ENCODE measurements at regions not wholly inside any gene's neighbourhood (a gene's known extent, or its start where the extent isn't known, plus 50 kb on each side); places are given as distances from the start of the nearest gene placed in this dataset.

DNA sequence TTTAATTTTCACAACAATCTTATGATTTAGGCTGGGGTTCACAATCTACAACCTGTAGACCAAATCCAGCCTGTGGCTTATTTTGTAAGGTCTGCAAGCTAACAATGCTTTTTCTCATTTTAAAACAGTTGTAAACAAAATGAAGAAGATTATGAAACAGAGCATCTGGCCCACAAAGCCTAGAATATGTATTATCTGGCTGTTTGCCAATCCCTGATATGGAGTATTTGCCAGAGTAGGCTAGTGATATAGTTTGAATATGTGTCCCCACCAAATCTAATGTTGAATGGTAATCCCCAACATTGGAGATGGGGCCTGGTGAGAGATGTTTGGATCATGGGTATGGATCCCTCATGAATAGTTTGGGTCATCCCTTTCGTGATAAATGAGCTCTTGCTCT lies 201.8 kb downstream of the DHX35 start:
- FAIRE-seq (no peak), DNase-seq (no peak)
- Histone ChIP-seq H3K27me3 (ENCODE audit: control insufficient read depth, insufficient read depth, low read length) (no peaks in the 10 kb centered on the region), H3K4me3 (ENCODE audit: low read length in 3 of 3) (no peak overlapping the region), H3K9ac (ENCODE audit: low read length in 3 of 3) (no peak overlapping the region), H3K27ac (ENCODE audit: low read depth in 2 of 2, low read length in 2 of 2) (no peak overlapping the region), H3K36me3 (ENCODE audit: control insufficient read depth in 2 of 3, insufficient read depth in 3 of 3, low read length in 3 of 3) (no peaks in the 10 kb centered on the region), H3K9me3 (ENCODE audit: control insufficient read depth in 2 of 3, insufficient read depth in 1 of 3, low read length in 3 of 3) (no peaks in the 10 kb centered on the region), H3K4me1 (ENCODE audit: control insufficient read depth in 2 of 3, insufficient read depth in 2 of 3, low read depth in 1 of 3, low read length in 3 of 3) (no peaks in the 10 kb centered on the region)
- intact Hi-C loops (cut with DNase I): no loop called here
- TF ChIP-seq, protein P1, sequence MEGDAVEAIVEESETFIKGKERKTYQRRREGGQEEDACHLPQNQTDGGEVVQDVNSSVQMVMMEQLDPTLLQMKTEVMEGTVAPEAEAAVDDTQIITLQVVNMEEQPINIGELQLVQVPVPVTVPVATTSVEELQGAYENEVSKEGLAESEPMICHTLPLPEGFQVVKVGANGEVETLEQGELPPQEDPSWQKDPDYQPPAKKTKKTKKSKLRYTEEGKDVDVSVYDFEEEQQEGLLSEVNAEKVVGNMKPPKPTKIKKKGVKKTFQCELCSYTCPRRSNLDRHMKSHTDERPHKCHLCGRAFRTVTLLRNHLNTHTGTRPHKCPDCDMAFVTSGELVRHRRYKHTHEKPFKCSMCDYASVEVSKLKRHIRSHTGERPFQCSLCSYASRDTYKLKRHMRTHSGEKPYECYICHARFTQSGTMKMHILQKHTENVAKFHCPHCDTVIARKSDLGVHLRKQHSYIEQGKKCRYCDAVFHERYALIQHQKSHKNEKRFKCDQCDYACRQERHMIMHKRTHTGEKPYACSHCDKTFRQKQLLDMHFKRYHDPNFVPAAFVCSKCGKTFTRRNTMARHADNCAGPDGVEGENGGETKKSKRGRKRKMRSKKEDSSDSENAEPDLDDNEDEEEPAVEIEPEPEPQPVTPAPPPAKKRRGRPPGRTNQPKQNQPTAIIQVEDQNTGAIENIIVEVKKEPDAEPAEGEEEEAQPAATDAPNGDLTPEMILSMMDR (IDR thresholded peaks at IDR 0.05; ENCODE audit: borderline replicate concordance, extremely low read depth, insufficient read depth): no peak

GRCh38 chr20:39161900-39162299 lies 199.8 kb downstream of the DHX35 start:
- TF ChIP-seq, protein P1 (IDR thresholded peaks at IDR 0.05; ENCODE audit: borderline replicate concordance, extremely low read depth, insufficient read depth): no peak
- no peak overlapping the region for H3K4me3 ChIP-seq (ENCODE audit: low read length in 3 of 3)
- H3K9ac ChIP-seq (ENCODE audit: low read length in 3 of 3): no peak overlapping the region
- FAIRE-seq (no peak), DNase-seq (no peak)
- H3K9me3 ChIP-seq (ENCODE audit: control insufficient read depth in 2 of 3, insufficient read depth in 1 of 3, low read length in 3 of 3): no peaks in the 10 kb centered on the region
- no peaks in the 10 kb centered on the region for H3K27me3 ChIP-seq (ENCODE audit: control insufficient read depth, insufficient read depth, low read length)
- H3K27ac ChIP-seq (ENCODE audit: low read depth in 2 of 2, low read length in 2 of 2): no peak overlapping the region
- intact Hi-C loops (cut with DNase I): no loop called here
- H3K36me3 ChIP-seq (ENCODE audit: control insufficient read depth in 2 of 3, insufficient read depth in 3 of 3, low read length in 3 of 3): no peaks in the 10 kb centered on the region
- H3K4me1 ChIP-seq (ENCODE audit: control insufficient read depth in 2 of 3, insufficient read depth in 2 of 3, low read depth in 1 of 3, low read length in 3 of 3): no peaks in the 10 kb centered on the region

- H3K36me3 ChIP-seq (ENCODE audit: control insufficient read depth in 2 of 3, insufficient read depth in 3 of 3, low read length in 3 of 3): no peaks in the 10 kb centered on the region
- TF ChIP-seq, protein P1 (IDR thresholded peaks at IDR 0.05; ENCODE audit: borderline replicate concordance, extremely low read depth, insufficient read depth): no peak
- no peak overlapping the region for H3K27ac ChIP-seq (ENCODE audit: low read depth in 2 of 2, low read length in 2 of 2)
- no peaks in the 10 kb centered on the region for H3K9me3 ChIP-seq (ENCODE audit: control insufficient read depth in 2 of 3, insufficient read depth in 1 of 3, low read length in 3 of 3)
- H3K4me1 ChIP-seq (ENCODE audit: control insufficient read depth in 2 of 3, insufficient read depth in 2 of 3, low read depth in 1 of 3, low read length in 3 of 3): no peaks in the 10 kb centered on the region
- no peak overlapping the region for H3K9ac ChIP-seq (ENCODE audit: low read length in 3 of 3)
- no peak overlapping the region for H3K4me3 ChIP-seq (ENCODE audit: low read length in 3 of 3)
- intact Hi-C loops (cut with DNase I): no loop called here
- FAIRE-seq (no peak), DNase-seq (peak in 2 of 5 donors; percentile 35 to 42)
- no peaks in the 10 kb centered on the region for H3K27me3 ChIP-seq (ENCODE audit: control insufficient read depth, insufficient read depth, low read length)
These were observed 193.8 kb downstream of the DHX35 start for GRCh38 chr20:39155971-39156370.

GRCh38 chr20:39152742-39153141 lies 190.6 kb downstream of the DHX35 start:
- Histone ChIP-seq H3K36me3 (ENCODE audit: control insufficient read depth in 2 of 3, insufficient read depth in 3 of 3, low read length in 3 of 3) (no peaks in the 10 kb centered on the region), H3K27me3 (ENCODE audit: control insufficient read depth, insufficient read depth, low read length) (no peaks in the 10 kb centered on the region), H3K27ac (ENCODE audit: low read depth in 2 of 2, low read length in 2 of 2) (no peak overlapping the region), H3K9me3 (ENCODE audit: control insufficient read depth in 2 of 3, insufficient read depth in 1 of 3, low read length in 3 of 3) (no peaks in the 10 kb centered on the region), H3K4me1 (ENCODE audit: control insufficient read depth in 2 of 3, insufficient read depth in 2 of 3, low read depth in 1 of 3, low read length in 3 of 3) (no peaks in the 10 kb centered on the region), H3K9ac (ENCODE audit: low read length in 3 of 3) (no peak overlapping the region), H3K4me3 (ENCODE audit: low read length in 3 of 3) (no peak overlapping the region)
- no peak for DNase-seq
- FAIRE-seq: no peak
- TF ChIP-seq, protein P1 (IDR thresholded peaks at IDR 0.05; ENCODE audit: borderline replicate concordance, extremely low read depth, insufficient read depth): no peak
- intact Hi-C loops (cut with DNase I): no loop called here

Measured in kidney (tissue), 13 donors.